Superior temporal gyrus (tissue), 1 donor: ENCODE measurements at regions not wholly inside any gene's neighbourhood (a gene's known extent, or its start where the extent isn't known, plus 50 kb on each side); places are given as distances from the start of the nearest gene placed in this dataset.

Experiments
- DNase-seq: peaks from one replicate; pipeline ENCODE4 v3.0.0-alpha.2; 2016; ENCODE audit errors: extremely low spot score

DNA sequence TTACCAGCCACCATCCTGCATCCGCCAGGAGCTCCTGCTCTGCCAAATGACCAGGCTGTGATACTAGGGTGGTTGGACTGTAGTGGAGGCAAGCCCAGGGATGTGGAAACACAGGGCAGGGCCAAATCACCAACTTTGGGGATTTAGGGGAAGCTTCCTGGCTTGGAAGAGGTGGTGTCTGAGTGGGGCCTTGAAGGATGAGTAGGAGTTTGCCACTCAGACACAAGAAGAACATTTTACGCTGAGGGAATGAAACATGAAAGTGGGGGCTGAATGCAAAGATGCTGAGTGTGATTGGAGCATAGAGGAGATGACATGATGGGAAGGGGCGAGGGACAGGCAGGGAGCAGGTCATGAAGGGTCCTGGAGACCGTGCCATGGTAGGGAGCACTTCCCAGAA lies 329.5 kb downstream of the RPS24 start:
- DNase-seq, result no peak

DNA sequence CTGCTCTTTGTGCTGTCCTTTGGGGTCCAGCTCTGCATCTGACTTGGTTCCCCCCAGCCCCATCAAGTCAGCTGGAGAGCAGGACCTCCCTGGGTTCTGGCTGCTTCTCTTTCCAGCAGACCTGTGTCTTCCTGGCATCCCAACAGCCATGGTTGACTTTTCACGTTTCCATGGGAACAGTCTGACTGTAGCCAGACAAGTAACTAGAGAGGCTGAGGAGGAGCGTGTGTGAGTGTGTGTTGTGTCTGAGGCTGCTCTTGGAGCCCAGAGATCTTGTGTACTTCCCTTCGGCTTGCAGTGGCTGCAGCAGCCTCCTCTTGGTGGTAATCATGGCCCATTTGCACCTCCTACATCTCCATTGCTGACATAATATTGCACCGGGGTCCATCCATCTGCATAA lies 332.0 kb downstream of the RPS24 start:
- DNase-seq, result peak; percentile 30

DNA sequence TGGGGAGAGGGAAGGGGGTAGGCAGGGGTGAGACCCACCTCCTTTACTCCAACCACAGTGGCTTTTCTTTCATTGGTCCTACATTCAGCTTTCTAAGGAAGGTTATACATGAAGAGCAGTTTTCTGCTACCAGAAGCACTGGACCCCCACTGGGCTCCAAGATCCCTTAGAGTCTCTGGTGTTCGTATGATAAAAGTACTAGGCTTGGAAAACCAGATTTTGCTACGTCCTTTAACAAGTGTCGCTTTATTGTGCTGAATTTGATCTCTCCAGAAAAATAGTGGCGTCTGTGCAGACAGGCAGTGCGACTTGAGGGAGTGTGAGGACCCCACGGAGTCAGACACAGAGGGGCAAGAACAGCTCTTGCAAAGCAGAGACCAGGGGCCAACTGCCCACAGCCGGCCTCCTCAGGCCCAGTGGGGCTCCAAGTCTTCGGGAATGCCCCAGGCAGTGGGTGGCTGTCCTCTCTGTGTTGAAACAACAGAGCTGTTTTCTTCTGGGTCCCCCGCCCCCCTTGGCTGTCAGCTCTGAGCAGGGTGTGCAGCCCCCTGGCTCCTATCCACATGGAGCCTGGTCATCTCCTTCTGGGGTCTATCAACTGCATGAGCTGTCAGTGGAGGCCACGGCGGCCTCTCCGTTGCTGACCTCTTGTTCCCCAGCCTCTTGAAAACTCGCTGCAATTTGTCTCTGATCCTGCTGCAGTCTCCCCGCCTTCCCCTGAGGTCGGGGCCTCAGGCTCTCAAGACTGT lies 333.2 kb downstream of the RPS24 start:
- DNase-seq, result no peak

DNA sequence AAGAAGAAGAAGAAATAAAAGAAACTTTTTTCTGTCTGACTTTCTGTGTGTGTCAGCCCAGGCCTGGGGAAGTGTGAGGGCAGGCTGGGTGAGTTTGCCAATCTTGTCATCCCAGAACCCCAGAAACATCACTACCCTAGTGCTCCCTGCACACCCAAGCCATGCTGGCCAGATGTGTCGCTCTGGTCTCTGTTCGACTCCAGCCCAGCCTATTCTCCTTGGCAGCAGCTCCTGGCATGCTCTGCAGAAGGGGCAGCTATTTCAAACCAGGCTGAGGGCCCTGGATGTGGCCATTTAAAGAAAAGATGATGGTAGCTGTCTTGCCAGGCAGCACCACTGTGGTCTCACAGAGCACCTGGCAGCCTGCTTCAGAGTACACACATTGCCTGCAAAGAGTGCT lies 334.1 kb downstream of the RPS24 start:
- DNase-seq, result no peak

DNA sequence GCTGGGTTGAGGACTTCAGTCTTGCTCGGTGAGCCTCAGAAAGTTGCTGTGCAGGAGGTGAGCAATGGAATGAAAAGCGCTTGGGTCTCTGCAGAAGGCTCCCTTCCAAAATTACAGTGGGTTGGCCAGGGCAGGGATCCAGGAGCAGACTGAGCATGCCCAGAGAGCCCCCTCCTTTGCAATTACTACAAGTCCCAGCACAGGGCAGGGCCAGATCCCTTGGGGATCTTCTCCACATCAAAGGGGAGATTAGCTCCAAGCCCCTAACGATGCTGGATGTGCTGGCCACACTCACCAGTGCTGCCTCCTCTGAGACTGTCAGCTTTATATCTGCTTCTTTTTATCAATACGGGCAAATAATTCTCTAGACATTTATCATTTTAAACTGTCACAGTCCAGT lies 337.5 kb downstream of the RPS24 start:
- no peak for DNase-seq

DNA sequence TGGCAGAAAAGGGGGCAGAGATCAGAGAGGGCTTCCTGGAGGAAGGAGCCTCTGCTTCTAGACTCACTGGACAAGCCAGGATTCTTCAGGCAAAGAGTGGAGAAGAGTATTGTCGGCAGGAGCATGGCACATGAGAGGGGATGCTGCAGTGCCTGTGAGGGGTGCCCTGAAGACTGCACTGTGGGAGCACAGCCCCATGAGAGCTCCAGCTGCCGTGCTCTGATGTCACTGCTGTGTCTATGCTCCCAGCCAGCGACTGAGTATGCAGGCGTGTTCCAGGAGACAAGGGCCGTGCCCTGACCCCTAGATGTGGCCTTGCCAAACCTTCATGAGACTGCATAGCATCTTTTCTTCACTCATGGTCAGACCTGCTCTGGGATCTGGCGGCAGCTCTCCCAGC lies 339.1 kb downstream of the RPS24 start:
- no peak for DNase-seq

DNA sequence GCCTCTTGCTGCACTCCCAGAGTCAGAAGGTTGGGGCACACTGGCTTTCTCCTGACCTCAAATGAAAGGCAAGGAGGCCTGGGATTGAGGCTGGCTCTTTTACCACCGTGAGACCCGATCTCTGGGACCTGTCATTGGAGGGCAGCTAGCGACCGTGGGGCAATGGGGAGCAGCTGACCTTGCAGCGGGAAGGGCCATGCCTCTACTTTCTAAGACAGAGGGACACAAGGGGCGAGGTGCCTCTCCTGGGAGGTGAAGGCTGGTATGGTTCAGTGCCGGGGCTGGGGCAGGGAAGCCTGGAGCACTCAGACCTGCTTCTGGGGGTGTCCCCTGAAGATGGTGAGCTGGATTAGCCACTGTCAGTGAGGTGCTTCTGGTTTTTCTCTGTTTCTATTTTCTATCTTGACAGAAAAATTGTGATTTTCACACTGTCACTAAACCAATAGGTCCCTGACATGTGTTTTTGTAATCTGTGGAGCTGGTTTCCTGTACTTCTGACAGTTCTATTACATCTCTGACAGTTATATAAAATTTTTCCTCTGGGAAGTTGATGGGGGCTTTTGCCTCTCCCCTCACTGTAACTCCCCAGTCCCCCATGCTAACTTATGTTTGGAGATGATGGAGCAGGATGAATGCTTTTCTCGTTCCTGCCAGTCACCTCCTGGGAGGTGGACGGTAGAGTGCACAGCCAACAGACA lies 340.8 kb downstream of the RPS24 start:
- DNase-seq, result no peak

DNA sequence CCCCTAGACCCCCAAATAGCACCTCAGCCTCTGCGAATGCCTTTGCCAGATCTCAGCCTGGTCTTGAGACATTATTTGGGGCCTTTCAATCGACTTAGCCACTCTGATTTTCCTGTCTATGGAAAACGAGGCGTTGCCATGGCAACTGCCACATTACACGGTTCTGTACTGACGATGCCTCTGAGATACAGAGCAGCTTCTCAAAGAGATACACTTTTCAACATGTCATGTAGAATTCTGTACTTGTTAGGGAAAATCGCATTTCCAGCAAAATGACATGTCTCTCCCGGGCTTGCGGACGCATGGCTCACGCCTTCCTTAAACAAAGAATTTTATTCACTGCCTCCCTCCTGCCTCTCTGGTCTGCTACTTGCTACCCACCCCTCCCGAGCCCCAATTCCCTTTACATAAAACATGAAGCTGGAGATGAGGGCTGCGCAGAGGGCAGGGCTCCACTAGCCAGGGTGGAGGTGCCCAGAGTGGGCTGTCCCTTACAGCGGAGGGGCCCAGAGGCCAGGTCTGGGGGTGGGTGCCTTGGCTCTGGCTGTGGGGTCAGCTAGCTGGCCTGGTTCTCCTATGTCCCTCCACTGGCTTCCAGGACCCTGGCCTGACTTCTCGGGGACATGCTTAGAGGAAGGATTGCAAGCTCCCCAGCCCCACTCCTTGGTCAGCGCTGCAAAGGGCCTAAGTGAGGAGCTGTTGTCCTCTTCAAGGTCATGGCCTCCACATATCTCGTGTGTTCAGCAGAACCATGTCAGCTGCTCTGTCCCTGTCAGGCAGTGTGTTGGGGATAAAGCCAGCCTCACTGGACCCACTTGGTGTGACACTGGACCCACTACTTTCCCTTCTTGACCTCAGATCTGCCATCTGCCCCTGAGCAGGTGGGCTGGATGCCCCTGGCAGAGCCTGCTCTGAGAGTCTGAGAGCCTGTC lies 342.5 kb downstream of the RPS24 start:
- DNase-seq, result peak; percentile 78

DNA sequence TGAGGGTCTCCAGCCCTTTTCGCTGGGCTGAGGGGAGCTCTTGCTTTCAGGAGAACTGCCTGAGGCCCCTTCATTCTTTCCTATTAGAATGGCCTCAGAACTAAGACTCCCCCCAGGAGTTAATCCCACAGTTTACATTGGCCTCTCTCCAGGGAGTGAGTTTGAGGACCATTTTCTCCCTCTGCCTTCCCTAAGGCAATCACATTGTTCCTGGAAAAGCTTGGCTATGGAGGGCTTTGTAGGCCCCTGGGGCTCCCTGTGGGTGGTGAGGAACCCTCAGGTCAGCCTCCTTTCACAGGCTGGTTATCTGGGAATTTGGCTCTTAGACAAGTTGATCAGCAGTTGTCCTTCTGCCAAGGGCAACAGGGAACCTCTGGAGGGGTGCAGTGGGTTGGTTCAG lies 343.7 kb downstream of the RPS24 start:
- no peak for DNase-seq

DNA sequence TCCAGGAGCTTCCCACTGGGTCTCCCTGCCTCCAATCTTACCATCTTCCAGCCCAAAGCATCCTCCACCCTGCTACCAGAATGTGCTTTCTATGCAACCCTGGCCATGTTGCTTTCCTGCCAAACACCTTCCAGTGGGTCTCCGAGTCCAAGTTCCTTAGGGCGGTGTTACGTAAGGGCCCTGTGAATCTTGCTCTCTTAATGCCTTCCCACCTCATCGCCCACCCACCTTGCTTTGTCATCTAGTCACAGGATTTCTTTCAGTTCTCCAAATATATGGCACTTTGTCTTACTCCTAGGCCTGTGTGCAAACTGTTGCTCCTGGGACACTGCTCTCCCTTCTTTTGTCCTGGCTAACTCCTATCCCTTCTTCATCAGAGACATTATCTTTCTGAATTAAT lies 344.5 kb downstream of the RPS24 start:
- DNase-seq, result no peak

DNA sequence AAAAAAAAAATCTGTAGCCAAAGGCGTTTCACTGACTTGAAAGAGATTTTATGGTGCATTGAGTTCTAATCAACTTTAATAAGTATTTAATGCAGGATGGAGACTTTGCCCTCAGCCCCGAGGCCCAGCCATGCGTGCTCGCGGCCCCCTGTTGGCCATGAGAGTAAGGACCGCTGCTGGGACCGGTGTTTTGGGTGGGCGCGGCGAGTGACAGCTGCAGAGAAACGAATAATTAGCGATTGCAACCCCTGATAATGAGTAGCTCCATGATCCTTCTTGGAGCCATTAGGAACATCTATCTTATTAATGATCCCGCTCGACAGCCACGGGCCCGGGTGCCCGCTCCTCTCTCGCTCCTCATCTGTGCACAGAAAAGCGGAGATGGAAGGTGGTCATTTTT lies 347.4 kb downstream of the RPS24 start:
- no peak for DNase-seq

DNA sequence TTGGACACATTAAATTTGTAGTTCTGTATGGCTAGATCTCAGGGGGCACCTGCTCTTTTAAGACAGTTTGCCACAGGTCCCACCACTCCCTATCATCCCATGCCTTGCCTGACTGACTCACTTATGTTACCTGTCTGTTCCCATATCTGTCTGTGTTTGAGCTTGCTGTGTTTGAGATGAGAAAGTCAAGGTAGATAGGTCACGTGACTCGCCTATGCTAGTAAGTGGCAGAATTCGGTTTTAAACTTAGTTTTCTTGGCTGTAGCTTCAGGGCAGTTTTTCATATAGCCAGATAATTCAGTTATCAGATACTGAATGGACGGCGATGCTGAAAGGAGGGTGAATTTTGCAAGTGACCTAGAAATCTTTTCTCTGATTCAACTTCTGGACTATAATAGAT lies 348.4 kb downstream of the RPS24 start:
- DNase-seq, result no peak

DNA sequence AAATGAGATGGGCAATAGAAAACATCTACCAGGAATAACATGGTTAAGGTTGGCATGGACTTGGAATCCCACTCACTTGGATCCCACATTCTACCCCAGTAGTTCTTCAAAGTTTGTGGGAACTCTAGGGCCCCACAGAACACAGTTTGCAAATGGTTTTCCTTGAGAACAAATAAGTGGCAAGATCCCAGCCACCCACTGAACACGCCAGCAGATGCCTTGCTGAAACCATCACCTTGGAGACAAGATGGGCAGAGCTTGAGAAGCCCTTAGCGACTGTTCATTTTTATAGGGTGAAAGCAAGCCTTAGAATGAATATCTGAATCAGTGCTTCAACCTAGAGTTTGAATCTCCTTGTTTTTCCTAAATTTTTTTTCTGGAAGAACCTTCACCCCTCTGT lies 349.1 kb downstream of the RPS24 start:
- peak; percentile 61 for DNase-seq

DNA sequence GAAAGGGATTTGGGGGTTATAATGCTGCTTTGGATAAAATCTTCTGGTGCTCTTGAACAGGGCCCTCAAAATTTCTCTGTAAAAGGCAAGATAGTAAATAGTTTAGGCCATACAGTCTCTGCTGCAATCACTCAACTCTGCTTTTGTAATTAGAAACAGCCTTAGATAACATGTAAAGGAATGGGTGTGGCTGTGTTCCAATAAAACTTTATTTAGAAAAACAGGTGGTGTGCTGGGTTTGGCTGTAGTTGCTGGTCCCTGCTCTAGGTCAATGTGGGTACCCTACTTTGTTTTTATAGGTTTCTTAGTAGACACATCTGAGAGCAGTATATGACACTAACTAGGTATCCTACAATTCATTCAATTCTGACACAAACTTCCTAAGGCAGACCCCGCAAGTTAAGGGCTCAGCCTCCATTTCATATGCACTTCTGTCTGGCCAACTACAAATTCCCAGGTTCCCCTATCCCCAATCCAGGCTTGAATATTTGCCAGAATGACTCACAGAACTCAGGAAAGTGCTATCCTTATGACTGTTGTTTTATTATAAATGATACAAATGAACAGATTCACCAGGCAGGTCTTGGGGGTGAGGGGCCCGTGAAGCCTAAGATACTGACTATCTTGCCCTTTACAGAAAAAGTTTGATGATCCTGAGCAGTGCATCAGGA lies 349.9 kb downstream of the RPS24 start:
- no peak for DNase-seq

DNA sequence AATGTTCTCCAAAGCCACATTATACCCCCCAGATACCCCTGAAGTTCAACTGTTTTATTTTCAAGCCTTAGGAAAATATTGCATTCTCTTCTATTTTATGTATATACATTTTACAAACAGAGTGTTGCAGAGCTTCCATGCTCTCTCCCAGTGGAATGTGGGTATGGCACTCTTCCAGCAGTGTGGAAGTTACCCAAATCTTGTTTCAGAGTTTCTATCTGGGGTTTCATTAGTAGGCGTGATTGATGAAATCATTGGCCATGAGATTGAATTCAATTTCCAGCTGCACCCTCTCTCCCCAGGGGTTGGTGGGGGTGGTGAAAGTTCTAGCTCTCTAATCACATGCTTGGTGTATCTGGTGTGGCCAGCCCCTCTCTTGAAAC lies 350.4 kb downstream of the RPS24 start:
- no peak for DNase-seq

DNA sequence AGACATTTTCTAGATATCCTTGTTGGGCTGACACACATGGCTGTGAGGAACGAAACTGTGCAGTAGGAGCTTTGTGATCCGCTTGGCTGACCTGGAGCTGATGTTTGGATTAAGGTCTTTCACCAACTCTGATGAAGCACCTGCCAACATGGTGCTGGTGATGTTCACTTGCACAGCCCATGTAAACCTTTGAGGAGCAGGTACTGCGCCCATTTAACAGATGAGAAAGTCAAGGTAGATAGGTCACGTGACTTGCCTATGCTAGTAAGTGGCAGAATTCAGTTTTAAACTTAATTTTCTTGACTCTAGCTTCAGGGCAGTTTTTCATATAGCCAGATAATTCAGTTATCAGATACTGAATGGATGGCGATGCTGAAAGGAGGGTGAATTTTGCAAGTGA lies 351.9 kb downstream of the RPS24 start:
- no peak for DNase-seq

DNA sequence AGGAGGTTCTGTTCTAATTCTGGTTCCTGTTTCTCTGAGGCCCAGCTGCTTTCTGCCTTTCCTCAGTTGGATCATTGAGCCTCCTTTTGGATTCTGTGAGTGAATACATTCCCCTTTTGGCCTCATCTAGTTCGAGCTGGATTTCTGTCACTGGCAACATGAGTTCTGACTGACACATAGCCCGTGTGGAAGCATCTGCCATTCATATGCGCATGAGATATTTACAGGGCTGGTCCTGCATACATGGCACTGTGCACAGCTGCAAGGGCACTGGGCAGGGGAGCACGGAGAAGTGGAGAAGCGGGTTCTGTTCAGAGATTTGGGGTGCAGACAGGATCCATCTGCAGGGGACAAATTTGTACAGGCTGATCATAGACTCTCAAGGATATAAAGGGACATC lies 352.8 kb downstream of the RPS24 start:
- DNase-seq, result no peak

DNA sequence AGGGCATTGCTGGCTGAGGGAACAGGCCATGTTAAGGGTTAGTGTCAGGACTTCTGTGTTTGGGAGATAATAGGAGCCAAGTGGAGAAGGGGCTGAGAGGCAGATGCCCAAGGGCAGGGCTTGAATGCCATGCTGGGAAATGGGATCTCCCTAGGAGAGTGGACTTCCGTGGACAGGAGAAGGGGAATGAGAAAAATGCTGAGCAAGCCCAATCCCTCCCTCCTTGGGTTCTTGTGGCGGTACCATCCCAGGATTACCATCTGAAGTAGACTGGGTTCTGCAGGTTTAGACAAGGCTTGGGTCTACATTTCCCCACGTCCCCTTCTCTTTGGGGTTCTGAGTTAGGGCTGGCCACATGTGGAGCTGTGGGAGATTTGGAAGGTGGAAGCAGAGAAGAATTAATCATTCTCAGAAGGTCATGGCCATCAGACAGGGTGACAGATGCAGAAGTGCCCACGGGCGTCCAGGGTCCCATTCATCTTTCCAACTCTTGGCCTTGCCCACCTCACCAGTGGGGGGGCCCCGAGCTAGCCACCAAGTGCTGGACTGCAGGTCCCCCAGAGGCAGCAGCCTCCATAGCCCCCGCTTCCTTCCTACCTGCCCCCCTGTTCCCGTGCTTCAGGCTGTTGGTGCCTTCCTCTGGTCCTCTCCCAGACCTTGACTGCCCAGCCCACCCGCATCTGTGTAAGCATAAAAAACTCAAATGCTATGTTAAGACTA lies 354.8 kb downstream of the RPS24 start:
- DNase-seq, result no peak

DNA sequence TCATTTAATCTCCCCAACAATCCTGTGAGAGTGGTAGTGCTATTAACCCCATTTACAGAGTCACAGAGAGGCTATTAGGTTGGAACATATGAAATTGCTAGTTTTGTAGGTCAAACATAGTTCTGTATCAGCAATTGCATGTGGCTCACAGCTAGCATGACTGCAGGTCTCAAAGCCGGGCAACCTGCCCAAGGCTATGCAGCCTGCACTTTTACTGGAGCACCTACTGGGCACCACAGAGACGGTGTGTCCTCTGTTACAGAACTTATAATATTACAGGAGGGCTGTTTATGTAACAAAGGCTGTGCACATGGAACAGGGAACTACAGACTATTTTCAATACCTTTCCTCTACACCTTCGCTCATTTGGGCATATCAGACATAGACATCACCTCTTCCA lies 355.8 kb downstream of the RPS24 start:
- no peak for DNase-seq

DNA sequence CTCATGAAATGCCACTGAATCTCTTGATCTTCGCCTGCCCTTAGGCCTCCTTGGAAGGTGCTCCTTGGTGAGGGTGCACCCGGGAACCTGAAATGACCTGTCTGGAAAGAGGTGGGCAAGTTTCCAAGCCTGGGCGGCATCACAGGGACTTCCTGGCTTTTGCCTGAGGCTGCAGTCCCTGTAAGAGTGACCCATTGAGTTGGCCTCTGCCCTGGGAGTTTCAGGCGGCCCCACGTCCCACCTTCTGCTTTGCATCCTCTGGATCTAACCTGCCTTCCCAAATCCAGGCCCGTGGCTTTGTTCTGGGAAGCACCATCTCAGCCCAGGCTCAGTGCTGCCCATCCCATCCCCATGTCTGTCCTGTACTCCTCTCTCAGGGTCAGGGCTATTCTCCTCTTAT lies 356.4 kb downstream of the RPS24 start:
- DNase-seq, result no peak

DNA sequence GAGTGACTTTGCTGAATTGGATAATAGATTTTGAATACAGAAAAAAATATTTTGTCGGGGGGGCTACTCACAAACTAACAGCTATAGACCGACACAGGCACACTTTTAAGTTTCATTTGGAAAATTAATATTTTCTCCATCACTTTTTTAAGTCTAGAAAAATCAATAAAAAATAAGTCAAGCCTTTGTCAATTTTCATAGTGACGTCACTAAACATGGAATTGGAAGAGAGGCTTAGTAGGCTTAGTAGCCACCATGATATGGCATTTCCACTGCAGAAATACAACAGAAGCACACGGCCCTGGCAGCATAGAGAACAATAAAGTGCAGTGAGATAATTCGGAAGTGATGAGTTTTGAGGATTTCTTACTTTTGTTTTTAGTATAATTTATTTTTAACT lies 357.2 kb downstream of the RPS24 start:
- DNase-seq, result no peak
